Nephron progenitor cell (in vitro differentiated cells): ENCODE measurements at regions not wholly inside any gene's neighbourhood (a gene's known extent, or its start where the extent isn't known, plus 50 kb on each side); places are given as distances from the start of the nearest gene placed in this dataset.
A peak's percentile ranks its signal among the peaks of the same experiment; 100 is the strongest.

Source experiments
- DNase-seq: peaks from one replicate; pipeline ENCODE4 v3.0.0; 2021
- H3K27ac Mint-ChIP-seq: 2 replicates; pipeline ENCODE4 v1.8.0; 2021; ENCODE audit warnings: mild to moderate bottlenecking, moderate library complexity, mixed read lengths
- H3K27me3 Mint-ChIP-seq: 2 replicates; pipeline ENCODE4 v1.8.0; 2021; ENCODE audit warnings: mild to moderate bottlenecking, low read depth, mixed read lengths; ENCODE audit not compliant: poor library complexity
- H3K36me3 Mint-ChIP-seq: 2 replicates; pipeline ENCODE4 v1.8.0; 2021; ENCODE audit warnings: low read depth, mixed read lengths
- H3K4me1 Mint-ChIP-seq: 2 replicates; pipeline ENCODE4 v1.8.0; 2021; ENCODE audit warnings: mixed read lengths
- H3K4me3 Mint-ChIP-seq: 2 replicates; pipeline ENCODE4 v1.8.0; 2021; ENCODE audit warnings: mild to moderate bottlenecking, moderate library complexity, mixed read lengths
- H3K9me3 Mint-ChIP-seq: 2 replicates; pipeline ENCODE4 v1.8.0; 2021; ENCODE audit warnings: mild to moderate bottlenecking, moderate library complexity, mixed read lengths
- TF ChIP-seq, protein P1 (sequence below): fragments of 200-600 bp; sonication (generic); IDR thresholded peaks from 2 replicates; pipeline ENCODE4 v1.5.0; 2021; ENCODE audit warnings: antibody characterized with exemption

GRCh38 chr7:25455683-25456251, 227.5 kb upstream of the NPVF start:
- no peaks in the 10 kb centered on the region for H3K36me3 Mint-ChIP-seq
- TF ChIP-seq, protein P1, sequence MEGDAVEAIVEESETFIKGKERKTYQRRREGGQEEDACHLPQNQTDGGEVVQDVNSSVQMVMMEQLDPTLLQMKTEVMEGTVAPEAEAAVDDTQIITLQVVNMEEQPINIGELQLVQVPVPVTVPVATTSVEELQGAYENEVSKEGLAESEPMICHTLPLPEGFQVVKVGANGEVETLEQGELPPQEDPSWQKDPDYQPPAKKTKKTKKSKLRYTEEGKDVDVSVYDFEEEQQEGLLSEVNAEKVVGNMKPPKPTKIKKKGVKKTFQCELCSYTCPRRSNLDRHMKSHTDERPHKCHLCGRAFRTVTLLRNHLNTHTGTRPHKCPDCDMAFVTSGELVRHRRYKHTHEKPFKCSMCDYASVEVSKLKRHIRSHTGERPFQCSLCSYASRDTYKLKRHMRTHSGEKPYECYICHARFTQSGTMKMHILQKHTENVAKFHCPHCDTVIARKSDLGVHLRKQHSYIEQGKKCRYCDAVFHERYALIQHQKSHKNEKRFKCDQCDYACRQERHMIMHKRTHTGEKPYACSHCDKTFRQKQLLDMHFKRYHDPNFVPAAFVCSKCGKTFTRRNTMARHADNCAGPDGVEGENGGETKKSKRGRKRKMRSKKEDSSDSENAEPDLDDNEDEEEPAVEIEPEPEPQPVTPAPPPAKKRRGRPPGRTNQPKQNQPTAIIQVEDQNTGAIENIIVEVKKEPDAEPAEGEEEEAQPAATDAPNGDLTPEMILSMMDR, result no peak
- DNase-seq, result no peak
- H3K4me1 Mint-ChIP-seq, result peaks cover 40% of the 10 kb centered on the region
- no peak overlapping the region for H3K4me3 Mint-ChIP-seq
- H3K27me3 Mint-ChIP-seq, result peaks cover 10% of the 10 kb centered on the region
- peaks cover 8% of the 10 kb centered on the region for H3K9me3 Mint-ChIP-seq
- H3K27ac Mint-ChIP-seq, result peak overlapping the region; percentile 92

DNA sequence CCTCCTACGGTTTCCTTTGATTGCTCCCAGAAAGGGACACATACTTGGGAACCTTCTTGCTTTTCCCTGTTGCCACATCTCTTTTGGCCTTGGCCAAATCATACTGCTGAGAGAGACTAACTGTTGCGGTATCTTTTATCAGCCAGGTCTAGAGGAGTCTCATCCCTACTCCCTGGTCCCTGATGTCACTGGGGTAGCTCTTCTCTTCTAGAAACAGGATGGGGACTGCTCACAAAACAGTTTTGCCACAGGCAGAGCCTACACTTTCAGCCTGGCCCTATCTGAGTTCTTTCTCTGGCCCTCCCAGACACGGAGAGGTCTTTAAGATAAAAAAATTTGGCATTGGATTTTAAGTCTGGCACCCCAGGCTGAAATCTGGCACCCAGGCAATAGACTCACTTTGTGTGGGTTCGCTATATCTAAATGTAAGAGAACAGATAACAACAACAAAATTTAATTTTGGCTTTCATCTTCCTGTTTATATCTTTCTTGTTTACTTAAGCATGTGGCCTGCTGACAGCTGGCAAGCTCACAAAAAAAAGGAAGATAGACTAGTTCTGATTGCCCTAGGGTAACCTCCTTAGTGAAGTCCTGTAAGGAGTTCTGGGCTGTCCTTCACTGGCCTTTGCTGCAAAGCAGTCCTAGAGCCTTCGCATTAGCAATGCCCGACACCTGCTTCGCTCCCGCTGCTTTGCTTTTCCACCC, 228.3 kb upstream of the NPVF start:
- Mint-ChIP-seq H3K4me3 (no peak overlapping the region), H3K36me3 (no peaks in the 10 kb centered on the region), H3K27me3 (peaks cover 10% of the 10 kb centered on the region), H3K9me3 (peaks cover 7% of the 10 kb centered on the region), H3K27ac (peak overlapping the region; percentile 20), H3K4me1 (peaks cover 40% of the 10 kb centered on the region)
- no peak for DNase-seq
- TF ChIP-seq, protein P1, result no peak

DNA sequence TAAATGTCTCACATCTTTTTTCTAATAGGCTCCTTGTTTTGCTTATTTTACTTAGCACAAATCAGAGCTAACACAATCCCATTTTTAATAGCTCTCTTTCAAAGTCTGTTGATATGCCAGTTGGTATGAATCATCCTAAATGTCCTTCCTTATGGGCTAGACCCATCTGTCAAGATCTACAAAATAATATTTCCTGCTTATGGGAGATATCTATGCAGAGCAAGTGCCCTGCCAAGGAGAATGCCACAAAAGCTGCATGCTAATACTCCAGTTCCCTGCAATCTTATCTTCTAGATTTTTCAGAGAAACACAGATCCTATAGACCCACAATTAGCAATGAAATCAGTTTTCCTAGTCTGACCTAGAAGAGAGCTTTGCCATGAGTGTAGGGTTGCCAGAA, 230.8 kb upstream of the NPVF start:
- H3K36me3 Mint-ChIP-seq, result no peaks in the 10 kb centered on the region
- TF ChIP-seq, protein P1, result no peak
- peaks cover 32% of the 10 kb centered on the region for H3K4me1 Mint-ChIP-seq
- no peaks in the 10 kb centered on the region for H3K9me3 Mint-ChIP-seq
- no peak overlapping the region for H3K27ac Mint-ChIP-seq
- no peak overlapping the region for H3K4me3 Mint-ChIP-seq
- no peak for DNase-seq
- H3K27me3 Mint-ChIP-seq, result peaks cover 10% of the 10 kb centered on the region

- peaks cover 20% of the 10 kb centered on the region for H3K4me1 Mint-ChIP-seq
- TF ChIP-seq, protein P1, result no peak
Measured at GRCh38 chr7:25460433-25460832, 232.1 kb upstream of the NPVF start.

GRCh38 chr7:25469669-25470068, 241.4 kb upstream of the NPVF start:
- TF ChIP-seq, protein P1, result no peak
- Mint-ChIP-seq H3K36me3 (no peaks in the 10 kb centered on the region), H3K9me3 (no peaks in the 10 kb centered on the region), H3K4me1 (peaks cover 12% of the 10 kb centered on the region), H3K27me3 (no peaks in the 10 kb centered on the region), H3K27ac (no peak overlapping the region), H3K4me3 (no peak overlapping the region)
- DNase-seq, result no peak

More at GRCh38 chr7:25460433-25460832, 232.1 kb upstream of the NPVF start:
- Mint-ChIP-seq H3K36me3 (no peaks in the 10 kb centered on the region), H3K4me3 (no peak overlapping the region), H3K27ac (no peak overlapping the region), H3K9me3 (no peaks in the 10 kb centered on the region), H3K27me3 (peaks cover 10% of the 10 kb centered on the region)
- DNase-seq, result no peak
